GM12878 (cell line): ENCODE measurements at regions not wholly inside any gene's neighbourhood (a gene's known extent, or its start where the extent isn't known, plus 50 kb on each side); places are given as distances from the start of the nearest gene placed in this dataset.

Source experiments
- CTCF ChIP-seq, 3 experiments: IDR thresholded peaks in 2 of 3; conservative IDR thresholded peaks in 1 of 3; 2 replicates each; pipeline ENCODE4 v1.5.1; 2011; ENCODE audit warnings: low read depth in 3 of 3, low read length in 3 of 3, mild to moderate bottlenecking in 3 of 3, control low read depth in 2 of 3, moderate library complexity in 2 of 3, inconsistent platforms in 1 of 3, mixed read lengths in 1 of 3; ENCODE audit not compliant: control insufficient read depth in 2 of 3, insufficient read depth in 1 of 3; ENCODE audit errors: extremely low read depth in 1 of 3
- EZH2 ChIP-seq: IDR thresholded peaks from 2 replicates; pipeline ENCODE4 v1.6.1; 2012; ENCODE audit warnings: low read depth, mild to moderate bottlenecking, control low read depth, inconsistent platforms, low read length, borderline replicate concordance; ENCODE audit not compliant: control insufficient read depth
- IRF5 ChIP-seq: fragments of 450-650 bp; IDR thresholded peaks from 2 replicates; pipeline ENCODE4 v1.6.1; 2017; ENCODE audit warnings: borderline replicate concordance
- PAX8 ChIP-seq: fragments of 450-650 bp; IDR thresholded peaks from 2 replicates; pipeline ENCODE4 v1.6.1; 2017; ENCODE audit warnings: mild to moderate bottlenecking, moderate library complexity
- PML ChIP-seq: IDR thresholded peaks from 2 replicates; pipeline ENCODE4 v1.6.1; 2012; ENCODE audit warnings: low read length, inconsistent platforms
- SMC3 ChIP-seq: IDR thresholded peaks from 2 replicates; pipeline ENCODE4 v1.6.1; 2011; ENCODE audit warnings: low read length, improper control_type of control experiment, borderline replicate concordance
- TAF1 ChIP-seq: IDR thresholded peaks from 2 replicates; pipeline ENCODE4 v1.6.1; 2011; ENCODE audit warnings: mild to moderate bottlenecking, low read depth, low read length, borderline replicate concordance
- USF1 ChIP-seq: IDR thresholded peaks from 2 replicates; pipeline ENCODE4 v1.6.1; 2011; ENCODE audit warnings: borderline replicate concordance, low read depth, mild to moderate bottlenecking, moderate library complexity, mixed read lengths, low read length; ENCODE audit not compliant: insufficient read depth; ENCODE audit errors: extremely low read length
- ZNF274 ChIP-seq: IDR thresholded peaks from one replicate; pipeline ENCODE4 v1.8.0; 2011; ENCODE audit not compliant: insufficient read length, insufficient read depth

DNA sequence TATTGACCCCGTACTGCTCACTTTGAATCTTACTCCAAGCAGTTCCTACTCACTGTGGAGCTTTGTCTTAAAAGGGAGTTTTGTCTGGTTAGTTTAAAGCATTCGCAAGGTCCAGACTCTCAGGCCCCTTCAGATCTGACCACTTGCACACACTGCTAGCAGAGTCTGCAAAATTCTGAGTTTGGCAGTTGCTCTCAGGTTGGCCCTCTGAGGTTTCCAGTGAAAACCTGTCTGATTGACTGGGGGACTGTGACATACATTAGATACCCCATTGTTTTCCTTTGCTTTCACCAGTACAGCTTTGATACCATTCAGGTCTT, 149.2 kb downstream of the XPNPEP1 start:
- no peak for TF ChIP-seq SMC3
- TF ChIP-seq IRF5 = no peak
- no peak for TF ChIP-seq EZH2
- TF ChIP-seq CTCF (IDR thresholded peaks at IDR 0.05 in 2 of 3, conservative IDR thresholded peaks at IDR 0.05 in 1 of 3; ENCODE audit: control insufficient read depth in 2 of 3, extremely low read depth in 1 of 3, insufficient read depth in 1 of 3, low read depth in 3 of 3, low read length in 3 of 3) = no peak
- TF ChIP-seq USF1 = no peak
- TF ChIP-seq PML = no peak
- no peak for TF ChIP-seq ZNF274
- TF ChIP-seq PAX8 = no peak
- TF ChIP-seq TAF1 = no peak
